NCI-H187 treated with DMSO at 0.1 percent for 48 hours (cell line): ENCODE measurements at regions not wholly inside any gene's neighbourhood (a gene's known extent, or its start where the extent isn't known, plus 50 kb on each side); places are given as distances from the start of the nearest gene placed in this dataset.
A peak's percentile ranks its signal among the peaks of the same experiment; 100 is the strongest.
"Not testable (repeated sequence)": the region's sequence is repeated elsewhere in the genome, so short reads cannot be mapped to it uniquely, and the experiment has no call there.

ENCODE experiments used
- DNase-seq: peaks from one replicate; lab custom pipeline; 2025; lab: John Stamatoyannopoulos, UW

DNA sequence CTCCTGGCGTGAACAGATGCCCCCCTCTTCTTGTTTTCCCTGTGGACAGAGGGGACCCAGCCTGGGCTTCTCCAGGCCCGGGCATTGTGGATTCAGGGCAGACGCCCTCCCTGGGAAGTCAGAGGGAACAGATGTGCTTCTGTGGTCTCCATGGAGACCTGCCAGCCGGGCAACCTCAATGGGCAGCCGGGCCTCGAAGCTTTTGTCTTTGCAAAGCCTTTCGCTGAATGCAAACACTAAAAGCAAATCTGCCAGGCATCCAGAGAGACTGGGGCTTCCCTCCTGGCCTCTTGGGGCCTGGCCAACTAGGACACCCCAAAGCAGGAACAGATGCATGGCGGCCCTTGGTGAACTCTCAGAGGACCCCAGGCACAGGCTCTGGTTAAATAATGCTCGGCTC lies 370.0 kb upstream of the SULF2 start:
- DNase-seq: no peak

DNA sequence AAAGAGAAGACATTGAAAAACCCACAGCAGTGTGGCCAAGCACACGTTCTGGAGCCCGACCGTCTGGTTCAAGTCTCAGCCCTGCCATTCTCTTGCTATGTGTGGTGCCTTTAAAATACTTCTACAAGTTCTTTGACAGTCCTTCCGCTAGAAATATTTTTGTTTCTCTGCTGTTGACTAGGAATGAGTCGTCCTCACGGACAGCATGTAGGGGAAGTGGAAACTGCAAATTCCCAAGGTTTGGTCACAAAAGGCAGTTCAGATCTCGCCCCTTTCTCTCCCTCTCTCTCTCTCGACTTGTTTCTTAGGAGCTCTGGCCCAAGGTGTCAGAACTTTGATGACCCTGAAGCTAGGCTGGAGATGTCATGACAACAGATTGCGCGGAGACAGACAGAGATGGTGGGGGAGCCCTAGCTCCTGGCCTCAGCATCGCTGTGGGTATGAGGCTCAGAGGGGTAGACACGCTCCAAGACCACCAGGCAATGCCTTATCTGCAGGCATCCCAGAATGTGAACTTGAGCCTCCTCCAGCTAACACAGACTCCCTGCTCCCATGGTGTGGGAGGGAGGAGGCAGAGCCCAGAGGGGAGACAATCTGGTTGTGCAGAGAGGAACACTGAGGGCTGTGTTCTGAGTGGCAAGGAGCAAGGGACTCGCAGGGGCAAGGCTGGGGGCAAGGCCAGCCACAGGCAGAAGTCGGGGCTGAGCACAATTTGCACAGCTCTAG lies 368.9 kb upstream of the SULF2 start:
- no peak for DNase-seq

GRCh38 chr20:48153523-48153922 lies 368.2 kb upstream of the SULF2 start:
- no peak for DNase-seq

GRCh38 chr20:48153103-48153502 lies 367.8 kb upstream of the SULF2 start:
- no peak for DNase-seq

DNA sequence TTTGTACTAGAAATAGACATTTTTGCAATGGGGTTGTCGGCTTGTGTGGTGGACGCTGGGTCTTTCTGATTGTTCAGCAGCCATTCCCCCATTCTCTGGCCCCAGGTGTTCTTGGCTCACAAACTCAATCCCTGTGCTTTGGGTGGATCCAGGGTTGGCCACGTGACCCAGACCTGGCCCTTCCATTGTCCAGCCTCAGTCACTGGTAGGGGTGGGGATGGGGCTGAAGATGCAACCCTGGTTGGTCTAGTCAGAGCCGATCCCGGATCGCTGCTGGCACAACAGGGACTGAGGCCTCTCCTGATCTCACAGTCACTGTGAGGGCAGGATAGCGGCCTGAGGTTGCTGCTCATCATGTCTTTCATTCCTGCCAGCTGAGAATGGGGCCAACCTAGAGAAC lies 365.3 kb upstream of the SULF2 start:
- no peak for DNase-seq

DNA sequence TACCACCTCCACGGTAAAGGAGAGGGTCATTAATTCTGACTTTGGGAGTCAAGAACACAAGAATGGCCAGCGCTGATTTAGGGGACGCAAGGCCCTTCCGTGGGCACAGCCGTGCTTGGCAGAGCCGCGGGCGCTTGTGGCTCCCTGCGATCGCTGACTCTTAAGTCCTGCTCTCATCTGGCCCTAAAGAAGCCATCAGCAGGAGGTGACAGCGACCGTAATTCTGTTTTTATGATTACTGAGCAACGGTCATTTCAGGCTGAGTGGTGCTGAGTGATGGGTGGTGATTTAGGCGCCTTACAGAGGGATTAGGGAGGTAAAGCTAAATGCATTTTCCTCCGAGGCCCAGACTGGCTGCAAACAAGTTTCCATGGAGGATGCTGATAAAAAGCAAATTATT lies 364.6 kb upstream of the SULF2 start:
- no peak for DNase-seq

DNA sequence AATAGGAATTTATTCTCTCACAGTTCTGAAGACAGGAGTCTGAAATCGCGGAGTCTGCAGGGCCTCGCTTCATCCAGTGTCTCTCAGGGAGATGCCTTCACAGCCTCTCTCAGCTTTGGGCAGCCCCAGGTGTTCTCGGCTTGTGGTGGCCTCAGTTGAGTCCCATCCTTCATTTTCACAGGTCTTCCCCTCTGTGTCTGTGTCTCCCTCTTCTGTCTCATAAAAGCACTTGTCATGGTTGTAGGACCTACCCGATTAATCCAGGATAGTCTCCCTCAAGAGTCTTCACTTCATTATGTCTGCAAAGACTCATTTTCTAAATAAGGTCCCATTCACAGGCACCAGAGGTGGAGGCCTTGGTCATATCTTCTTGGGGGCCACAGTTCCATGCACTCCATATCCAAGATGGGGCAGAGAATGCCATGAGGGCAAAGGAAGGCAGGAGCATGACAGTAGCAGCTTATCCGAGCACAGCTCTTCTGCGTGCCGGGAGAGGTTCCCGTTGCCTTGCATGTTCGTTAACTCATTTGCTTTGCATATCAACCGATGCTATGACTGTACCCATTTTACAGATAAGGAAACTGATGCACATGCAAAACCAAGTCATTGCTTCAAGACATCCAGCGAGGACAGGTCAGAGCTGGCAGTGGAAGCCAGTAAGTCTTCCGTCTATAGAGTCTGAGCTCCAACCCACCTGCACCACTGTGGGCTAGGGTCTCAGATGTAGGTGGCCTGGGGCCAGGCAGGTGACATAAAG lies 363.8 kb upstream of the SULF2 start:
- DNase-seq: no peak

- no peak for DNase-seq
Measured at GRCh38 chr20:48148020-48148419, 362.7 kb upstream of the SULF2 start.

DNA sequence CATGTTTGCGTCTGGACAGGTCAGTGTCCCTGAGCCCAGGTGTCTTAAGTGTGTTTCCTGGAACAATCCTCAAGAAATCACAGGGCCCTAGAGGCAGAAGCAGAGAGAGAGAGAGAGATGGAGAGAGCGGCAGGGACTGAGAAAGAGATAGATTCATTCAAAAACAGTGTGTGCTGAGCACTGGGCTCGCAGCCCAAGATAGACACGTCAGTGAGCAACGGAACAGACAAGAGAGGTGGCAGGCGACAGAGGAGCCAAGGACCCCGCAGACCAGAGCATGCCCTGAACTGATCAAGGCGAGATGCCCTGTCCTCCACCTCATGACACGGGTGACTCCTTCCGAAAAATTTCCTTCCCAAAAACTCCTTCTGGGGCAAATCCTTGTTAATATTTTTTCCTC lies 362.0 kb upstream of the SULF2 start:
- DNase-seq: no peak

GRCh38 chr20:48146877-48147276 lies 361.6 kb upstream of the SULF2 start:
- no peak for DNase-seq

DNA sequence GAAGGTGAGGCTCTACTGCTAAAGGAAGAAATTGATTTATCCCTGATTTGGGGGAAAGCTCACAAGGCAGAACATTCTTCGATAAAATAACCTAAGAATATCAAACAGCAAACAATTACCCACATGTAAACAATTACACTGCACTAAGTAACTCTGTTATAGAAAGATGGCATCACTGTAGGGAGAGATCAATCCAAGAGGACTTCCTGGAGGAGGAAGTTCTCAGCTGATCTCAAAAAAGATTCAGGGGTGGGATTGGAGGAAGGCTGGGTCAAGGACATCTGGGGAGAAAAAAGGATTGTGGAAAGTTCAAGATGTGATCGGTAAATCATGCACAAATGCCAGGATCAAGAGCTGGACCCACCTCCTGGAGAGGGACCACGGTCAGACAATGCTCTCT lies 361.0 kb upstream of the SULF2 start:
- no peak for DNase-seq

DNA sequence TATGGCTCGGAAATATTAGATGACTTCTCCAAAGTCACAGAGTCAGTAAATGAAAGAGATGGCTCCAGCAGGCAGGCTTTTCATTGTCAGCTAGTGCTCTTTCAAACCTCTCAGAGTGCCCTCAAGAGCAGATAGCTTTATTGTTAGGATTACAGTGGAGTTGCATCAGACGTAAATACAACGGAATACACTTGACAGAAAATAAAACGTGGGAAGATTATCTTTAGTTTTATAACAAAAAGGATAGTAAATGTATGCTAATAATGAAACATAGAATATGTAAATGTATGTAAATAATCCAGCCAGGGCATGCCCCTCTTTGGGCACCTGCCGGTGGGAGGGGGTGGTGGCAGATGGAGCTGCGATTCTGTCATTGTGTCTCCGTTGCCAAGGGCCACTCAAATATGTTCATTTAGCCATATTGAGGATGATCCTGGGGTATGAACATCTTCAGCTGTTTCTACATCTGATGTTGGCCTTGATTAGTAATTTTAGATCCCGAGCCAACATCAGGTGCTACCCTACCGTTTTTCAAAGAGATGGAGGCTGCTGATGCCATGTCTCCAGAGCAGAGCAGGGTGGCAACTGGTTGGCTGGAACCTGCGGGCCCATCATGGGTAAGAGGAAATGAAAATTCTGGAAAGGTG lies 358.3 kb upstream of the SULF2 start:
- DNase-seq: peak; percentile 67

GRCh38 chr20:48142516-48142773 lies 357.2 kb upstream of the SULF2 start:
- DNase-seq: peak; percentile 39

GRCh38 chr20:48141660-48142515 lies 356.6 kb upstream of the SULF2 start:
- DNase-seq: no peak

DNA sequence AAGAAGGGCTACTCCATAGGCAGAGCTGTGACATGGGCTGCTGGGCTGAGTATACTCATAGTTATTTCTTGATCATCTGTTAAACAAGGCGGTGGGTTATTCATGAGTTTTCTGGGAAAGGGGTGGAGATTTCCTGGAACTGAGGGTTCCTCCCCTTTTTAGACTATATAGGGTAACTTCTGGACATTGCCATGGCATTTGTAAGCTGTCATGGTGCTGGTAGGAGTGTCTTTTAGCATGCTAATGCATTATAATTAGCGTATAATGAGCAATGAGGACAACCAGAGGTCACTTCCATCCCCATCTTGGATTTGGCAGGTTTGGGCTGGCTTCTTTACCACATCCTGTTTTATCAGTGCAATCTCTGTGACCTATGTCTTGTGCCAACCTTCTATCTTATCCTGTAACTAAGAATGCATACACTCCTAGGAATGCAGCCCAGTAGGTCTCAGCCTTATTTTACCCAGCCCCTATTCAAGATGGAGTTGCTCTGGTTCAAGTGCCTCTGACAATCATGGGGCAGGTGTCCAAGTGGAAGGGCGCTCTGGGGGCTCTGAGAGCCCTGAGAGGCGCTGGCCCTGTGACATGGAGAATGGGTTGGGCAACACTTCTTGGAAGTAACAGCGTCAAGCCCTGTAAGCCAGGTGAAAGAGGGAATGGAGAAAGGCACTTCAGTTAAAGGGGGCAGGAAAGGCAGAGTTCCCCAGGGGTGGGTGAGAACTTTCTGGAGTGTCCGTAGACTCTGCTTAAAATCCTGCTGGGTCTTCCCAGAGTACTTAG lies 354.2 kb upstream of the SULF2 start:
- DNase-seq: no peak

DNA sequence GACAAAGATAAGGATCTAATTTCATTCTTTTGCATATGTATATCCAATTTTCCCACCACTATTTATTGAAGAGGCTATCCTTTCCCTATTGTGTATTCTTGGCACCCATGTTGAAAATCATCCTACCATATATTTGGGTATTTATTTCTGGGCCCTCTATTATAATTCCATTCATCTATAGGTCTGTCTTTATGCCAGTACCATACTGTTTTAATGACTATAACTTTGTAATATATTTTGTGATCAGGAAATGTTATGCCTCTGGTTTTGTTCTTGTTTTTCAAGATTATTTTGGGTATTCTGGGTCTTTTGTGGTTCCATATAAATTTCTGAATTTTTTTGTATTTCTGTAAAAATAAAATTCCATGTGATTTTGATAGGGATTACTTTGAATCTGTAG lies 347.6 kb upstream of the SULF2 start:
- DNase-seq: no peak

- no peak for DNase-seq
Measured at GRCh38 chr20:48131581-48131980, 346.3 kb upstream of the SULF2 start.

GRCh38 chr20:48129345-48129942 lies 344.2 kb upstream of the SULF2 start:
- DNase-seq: no peak

GRCh38 chr20:48128436-48128835 lies 343.2 kb upstream of the SULF2 start:
- no peak for DNase-seq

DNA sequence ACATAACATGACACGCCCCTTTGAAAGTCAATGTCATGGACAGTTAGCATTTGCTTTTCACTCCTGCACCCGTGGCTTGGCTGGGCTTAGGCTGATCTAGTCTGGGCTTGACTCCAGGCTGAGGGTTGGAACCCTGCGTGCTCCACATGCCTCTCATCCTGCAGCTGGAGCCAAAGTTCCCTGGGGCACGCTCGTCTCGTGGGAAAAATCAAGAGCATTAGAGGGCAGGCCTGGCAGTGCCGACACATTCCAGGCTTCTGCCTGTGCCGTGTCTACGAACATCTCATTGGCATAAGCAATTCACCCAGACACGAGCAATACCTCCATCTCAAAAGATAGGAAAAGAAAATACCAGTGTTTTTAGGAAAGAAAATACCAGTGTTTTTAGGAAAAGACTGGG lies 342.7 kb upstream of the SULF2 start:
- not testable (repeated sequence) for DNase-seq

DNA sequence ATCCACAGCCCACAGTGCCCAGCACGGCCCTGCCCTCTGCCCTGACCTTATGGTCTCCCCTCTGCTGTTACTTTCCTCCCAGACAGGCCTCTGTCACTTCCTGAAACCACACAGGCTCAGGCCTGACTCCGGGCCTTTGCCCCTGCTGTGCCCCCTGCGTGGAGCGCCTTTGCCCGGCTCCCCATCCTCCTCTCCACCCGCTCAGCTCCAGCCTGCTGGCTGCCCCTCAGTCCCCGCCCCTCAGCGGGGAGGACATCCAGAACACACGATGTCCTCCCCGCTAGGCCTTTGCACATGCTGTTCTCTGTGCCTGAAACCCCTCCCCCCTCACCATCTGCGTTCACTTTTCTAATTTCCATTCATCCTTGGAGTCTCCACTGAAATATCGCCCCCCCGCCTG lies 341.9 kb upstream of the SULF2 start:
- DNase-seq: not testable (repeated sequence)
